Panc1 (cell line): ENCODE measurements at regions not wholly inside any gene's neighbourhood (a gene's known extent, or its start where the extent isn't known, plus 50 kb on each side); places are given as distances from the start of the nearest gene placed in this dataset.
"Not testable (repeated sequence)": the region's sequence is repeated elsewhere in the genome, so short reads cannot be mapped to it uniquely, and the experiment has no call there.

ENCODE experiments used
- ATAC-seq: fragments of 200-7000 bp; cut with Tn5 transposase; 2 replicates; pipeline ENCODE4 v1.9.1; 2020; ENCODE audit warnings: mild to moderate bottlenecking, moderate library complexity
- BruUV-seq: library from RNA; stranded (reverse); fragments of 400-500 nt; replicated peaks from 2 replicates; lab custom pipeline; 2021; lab: Mats Ljungman, UMichigan
- CTCF ChIA-PET: fragments of 300-600 bp; sonication (Branson Sonifier 250); formaldehyde crosslinking; loops from one replicate; lab custom pipeline; 2022; ENCODE audit warnings: antibody characterized with exemption; lab: Charles Lee
- POLR2A ChIA-PET: fragments of 300-600 bp; sonication (Branson Sonifier 250); formaldehyde crosslinking; loops from one replicate; lab custom pipeline; 2022; ENCODE audit warnings: antibody characterized with exemption; lab: Charles Lee
- DNase-seq: peaks from one replicate; pipeline ENCODE4 v3.0.0-alpha.2; 2010; ENCODE audit warnings: low read depth, low spot score
- H3K27ac ChIP-seq: 2 replicates; pipeline ENCODE4 v1.5.1; 2011; ENCODE audit warnings: mild to moderate bottlenecking, low read length, inconsistent platforms
- H3K27me3 ChIP-seq: fragments of 200-500 bp; sonication (Bioruptor generic); 2 replicates; pipeline ENCODE4 v1.6.0; 2014; ENCODE audit warnings: low read length, inconsistent platforms; ENCODE audit not compliant: control insufficient read depth, insufficient read depth
- H3K36me3 ChIP-seq: fragments of 200-500 bp; sonication (Bioruptor generic); 2 replicates; pipeline ENCODE4 v1.5.1; 2014; ENCODE audit warnings: inconsistent platforms, mild to moderate bottlenecking, low read length, moderate library complexity; ENCODE audit not compliant: control insufficient read depth, insufficient read depth
- H3K4me1 ChIP-seq: 2 replicates; pipeline ENCODE4 v1.5.1; 2011; ENCODE audit warnings: inconsistent platforms, mild to moderate bottlenecking, low read length, moderate library complexity; ENCODE audit not compliant: control insufficient read depth, insufficient read depth
- H3K4me3 ChIP-seq, 2 experiments: 2 replicates each; pipeline ENCODE4 v1.5.1; 2011 to 2012; ENCODE audit warnings: low read depth in 2 of 2, low read length in 2 of 2, mild to moderate bottlenecking in 2 of 2, inconsistent platforms in 1 of 2, moderate library complexity in 1 of 2
- H3K9me3 ChIP-seq: fragments of 200-500 bp; sonication (Bioruptor generic); 2 replicates; pipeline ENCODE4 v1.5.1; 2014; ENCODE audit warnings: low read depth, mild to moderate bottlenecking, inconsistent platforms, low read length, moderate library complexity; ENCODE audit not compliant: control insufficient read depth, insufficient read depth
- POLR2AphosphoS5 ChIP-seq: IDR thresholded peaks from 2 replicates; pipeline ENCODE4 v1.6.1; 2012; ENCODE audit warnings: mild to moderate bottlenecking, low read depth, low read length, moderate library complexity
- SIN3A ChIP-seq: IDR thresholded peaks from 2 replicates; pipeline ENCODE4 v1.6.1; 2012; ENCODE audit warnings: low read depth, mild to moderate bottlenecking, low read length, moderate library complexity, borderline replicate concordance; ENCODE audit not compliant: insufficient read depth
- TCF7L2 ChIP-seq: IDR thresholded peaks from 2 replicates; pipeline ENCODE4 v1.6.1; 2011; ENCODE audit warnings: mild to moderate bottlenecking, low read depth, low read length, inconsistent platforms
- in situ Hi-C: cut with HindIII; loops from 2 replicates; pipeline ENCODE4 v1.10.0; 2016; ENCODE audit warnings: low sequenced_read_pairs, low pct_unique_long_range_greater_than_20kb
- intact Hi-C: fragments of 100-400 bp; cut with micrococcal nuclease; formaldehyde crosslinking; loops from one replicate; pipeline ENCODE4 v1.10.0; 2022; ENCODE audit not compliant: unreplicated experiment
- TF ChIP-seq, protein P1 (sequence below), 2 experiments: IDR thresholded peaks; 2 replicates each; pipeline ENCODE4 v1.6.1; 2011 to 2012; ENCODE audit warnings: low read depth in 2 of 2, control low read depth in 1 of 2, low read length in 1 of 2, mild to moderate bottlenecking in 1 of 2, moderate library complexity in 1 of 2; ENCODE audit not compliant: insufficient read depth in 1 of 2
- TF ChIP-seq, protein P2 (sequence below): fragments of 450-650 bp; IDR thresholded peaks from 2 replicates; pipeline ENCODE4 v1.5.1; 2017; ENCODE audit warnings: mild to moderate bottlenecking

- DNase-seq (no peak), ATAC-seq (no peak)
- no TSS peak for BruUV-seq
- H3K27me3 ChIP-seq: no peaks in the 10 kb centered on the region
- in situ Hi-C loops: no loop called here
- no peaks in the 10 kb centered on the region for H3K36me3 ChIP-seq
- H3K27ac ChIP-seq: no peak overlapping the region
- H3K4me3 ChIP-seq: no peak overlapping the region
- intact Hi-C loops: no loop called here
- POLR2A ChIA-PET: interaction anchor here (0.6 kb wide), 1 partner anchor 1336 kb away, joined by 7 read pairs; no protein-coding TSS in a partner anchor
- H3K9me3 ChIP-seq: no peaks in the 10 kb centered on the region
- CTCF ChIA-PET: no interaction called here
- no peaks in the 10 kb centered on the region for H3K4me1 ChIP-seq
- no peak for TF ChIP-seq TCF7L2
- TF ChIP-seq, protein P1, sequence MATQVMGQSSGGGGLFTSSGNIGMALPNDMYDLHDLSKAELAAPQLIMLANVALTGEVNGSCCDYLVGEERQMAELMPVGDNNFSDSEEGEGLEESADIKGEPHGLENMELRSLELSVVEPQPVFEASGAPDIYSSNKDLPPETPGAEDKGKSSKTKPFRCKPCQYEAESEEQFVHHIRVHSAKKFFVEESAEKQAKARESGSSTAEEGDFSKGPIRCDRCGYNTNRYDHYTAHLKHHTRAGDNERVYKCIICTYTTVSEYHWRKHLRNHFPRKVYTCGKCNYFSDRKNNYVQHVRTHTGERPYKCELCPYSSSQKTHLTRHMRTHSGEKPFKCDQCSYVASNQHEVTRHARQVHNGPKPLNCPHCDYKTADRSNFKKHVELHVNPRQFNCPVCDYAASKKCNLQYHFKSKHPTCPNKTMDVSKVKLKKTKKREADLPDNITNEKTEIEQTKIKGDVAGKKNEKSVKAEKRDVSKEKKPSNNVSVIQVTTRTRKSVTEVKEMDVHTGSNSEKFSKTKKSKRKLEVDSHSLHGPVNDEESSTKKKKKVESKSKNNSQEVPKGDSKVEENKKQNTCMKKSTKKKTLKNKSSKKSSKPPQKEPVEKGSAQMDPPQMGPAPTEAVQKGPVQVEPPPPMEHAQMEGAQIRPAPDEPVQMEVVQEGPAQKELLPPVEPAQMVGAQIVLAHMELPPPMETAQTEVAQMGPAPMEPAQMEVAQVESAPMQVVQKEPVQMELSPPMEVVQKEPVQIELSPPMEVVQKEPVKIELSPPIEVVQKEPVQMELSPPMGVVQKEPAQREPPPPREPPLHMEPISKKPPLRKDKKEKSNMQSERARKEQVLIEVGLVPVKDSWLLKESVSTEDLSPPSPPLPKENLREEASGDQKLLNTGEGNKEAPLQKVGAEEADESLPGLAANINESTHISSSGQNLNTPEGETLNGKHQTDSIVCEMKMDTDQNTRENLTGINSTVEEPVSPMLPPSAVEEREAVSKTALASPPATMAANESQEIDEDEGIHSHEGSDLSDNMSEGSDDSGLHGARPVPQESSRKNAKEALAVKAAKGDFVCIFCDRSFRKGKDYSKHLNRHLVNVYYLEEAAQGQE (IDR thresholded peaks at IDR 0.05; ENCODE audit: insufficient read depth in 1 of 2, low read depth in 2 of 2, low read length in 1 of 2): no peak
- no peak for TF ChIP-seq SIN3A
- TF ChIP-seq, protein P2, sequence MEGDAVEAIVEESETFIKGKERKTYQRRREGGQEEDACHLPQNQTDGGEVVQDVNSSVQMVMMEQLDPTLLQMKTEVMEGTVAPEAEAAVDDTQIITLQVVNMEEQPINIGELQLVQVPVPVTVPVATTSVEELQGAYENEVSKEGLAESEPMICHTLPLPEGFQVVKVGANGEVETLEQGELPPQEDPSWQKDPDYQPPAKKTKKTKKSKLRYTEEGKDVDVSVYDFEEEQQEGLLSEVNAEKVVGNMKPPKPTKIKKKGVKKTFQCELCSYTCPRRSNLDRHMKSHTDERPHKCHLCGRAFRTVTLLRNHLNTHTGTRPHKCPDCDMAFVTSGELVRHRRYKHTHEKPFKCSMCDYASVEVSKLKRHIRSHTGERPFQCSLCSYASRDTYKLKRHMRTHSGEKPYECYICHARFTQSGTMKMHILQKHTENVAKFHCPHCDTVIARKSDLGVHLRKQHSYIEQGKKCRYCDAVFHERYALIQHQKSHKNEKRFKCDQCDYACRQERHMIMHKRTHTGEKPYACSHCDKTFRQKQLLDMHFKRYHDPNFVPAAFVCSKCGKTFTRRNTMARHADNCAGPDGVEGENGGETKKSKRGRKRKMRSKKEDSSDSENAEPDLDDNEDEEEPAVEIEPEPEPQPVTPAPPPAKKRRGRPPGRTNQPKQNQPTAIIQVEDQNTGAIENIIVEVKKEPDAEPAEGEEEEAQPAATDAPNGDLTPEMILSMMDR: no peak
- no peak for TF ChIP-seq POLR2AphosphoS5
Measured at GRCh38 chr10:53650794-53651193, 878.2 kb upstream of the MBL2 start.

DNA sequence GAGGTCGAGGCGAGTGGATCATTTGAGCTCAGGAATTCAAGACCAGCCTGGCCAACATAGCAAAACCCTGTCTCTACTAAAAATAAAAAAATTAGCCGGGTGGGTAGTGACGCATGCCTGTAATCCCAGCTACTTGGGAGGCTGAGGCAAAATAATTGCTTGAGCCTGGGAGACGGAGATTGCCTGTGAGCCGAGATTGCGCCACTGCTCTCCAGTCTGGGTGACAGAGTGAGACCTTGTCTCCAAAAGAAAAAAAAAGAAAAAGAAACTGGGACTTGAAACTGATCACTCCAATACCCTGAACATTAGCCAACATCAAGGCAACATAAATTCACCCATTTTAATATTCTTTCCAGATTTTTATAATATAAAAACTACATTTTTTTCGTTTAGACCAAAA, 874.6 kb upstream of the MBL2 start:
- H3K27me3 ChIP-seq, intact Hi-C loops, in situ Hi-C loops, H3K9me3 ChIP-seq, H3K27ac ChIP-seq, ATAC-seq, BruUV-seq, DNase-seq, H3K36me3 ChIP-seq, H3K4me3 ChIP-seq, H3K4me1 ChIP-seq, CTCF ChIA-PET, POLR2A ChIA-PET: not testable (repeated sequence)

- DNase-seq (no peak), ATAC-seq (no peak)
- H3K27me3 ChIP-seq: no peaks in the 10 kb centered on the region
- H3K27ac ChIP-seq: no peak overlapping the region
- intact Hi-C loops: no loop called here
- in situ Hi-C loops: no loop called here
- H3K4me3 ChIP-seq: no peak overlapping the region
- ChIA-PET POLR2A (no interaction called here), CTCF (no interaction called here)
- BruUV-seq: no TSS peak
- H3K4me1 ChIP-seq: no peaks in the 10 kb centered on the region
- no peaks in the 10 kb centered on the region for H3K36me3 ChIP-seq
- no peaks in the 10 kb centered on the region for H3K9me3 ChIP-seq
- TF ChIP-seq SIN3A (no peak), TCF7L2 (no peak), POLR2AphosphoS5 (no peak)
- TF ChIP-seq, protein P1 (IDR thresholded peaks at IDR 0.05; ENCODE audit: insufficient read depth in 1 of 2, low read depth in 2 of 2, low read length in 1 of 2): no peak
- TF ChIP-seq, protein P2: no peak
Measured at GRCh38 chr10:53646525-53646924, 873.9 kb upstream of the MBL2 start.
